Thyroid gland (tissue), 4 donors: ENCODE measurements at regions not wholly inside any gene's neighbourhood (a gene's known extent, or its start where the extent isn't known, plus 50 kb on each side); places are given as distances from the start of the nearest gene placed in this dataset.

Experiments used
- POLR2A ChIP-seq, 2 donors: fragments of 450-650 bp; IDR thresholded peaks; one replicate each; pipeline ENCODE4 v1.6.1; 2017; ENCODE audit warnings: antibody characterized with exemption in 2 of 2, mild to moderate bottlenecking in 2 of 2, moderate library complexity in 1 of 2
- TF ChIP-seq, protein P1 (sequence below), 6 experiments: fragments of 200-600 bp in 3 of 6; fragments of 450-650 bp in 3 of 6; sonication (generic) in 3 of 6; IDR thresholded peaks; one replicate each; pipeline ENCODE4 v1.5.1; 2016 to 2019; ENCODE audit warnings: antibody characterized with exemption in 6 of 6, mild to moderate bottlenecking in 2 of 6, inconsistent platforms in 1 of 6, moderate library complexity in 1 of 6

DNA sequence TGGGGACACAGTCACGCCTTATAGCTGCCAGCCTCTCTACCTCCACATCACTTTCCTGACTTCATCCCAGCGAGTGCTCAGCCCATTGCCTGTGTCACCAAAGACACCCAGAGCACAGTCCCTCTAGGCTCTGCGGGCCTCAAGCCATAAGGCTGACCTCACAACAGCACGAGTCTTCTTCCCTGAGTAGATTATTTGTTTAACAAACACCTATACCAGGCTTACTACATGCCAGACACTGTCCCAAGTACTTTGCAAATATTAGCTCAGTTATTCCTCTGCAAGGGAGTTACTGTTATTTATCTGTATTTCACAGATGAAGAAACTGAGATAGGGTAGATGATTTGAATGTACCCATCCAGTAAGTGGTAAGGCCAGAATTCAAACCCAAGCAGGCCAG is 504.3 kb downstream of the COG6 start:
- TF ChIP-seq, protein P1, sequence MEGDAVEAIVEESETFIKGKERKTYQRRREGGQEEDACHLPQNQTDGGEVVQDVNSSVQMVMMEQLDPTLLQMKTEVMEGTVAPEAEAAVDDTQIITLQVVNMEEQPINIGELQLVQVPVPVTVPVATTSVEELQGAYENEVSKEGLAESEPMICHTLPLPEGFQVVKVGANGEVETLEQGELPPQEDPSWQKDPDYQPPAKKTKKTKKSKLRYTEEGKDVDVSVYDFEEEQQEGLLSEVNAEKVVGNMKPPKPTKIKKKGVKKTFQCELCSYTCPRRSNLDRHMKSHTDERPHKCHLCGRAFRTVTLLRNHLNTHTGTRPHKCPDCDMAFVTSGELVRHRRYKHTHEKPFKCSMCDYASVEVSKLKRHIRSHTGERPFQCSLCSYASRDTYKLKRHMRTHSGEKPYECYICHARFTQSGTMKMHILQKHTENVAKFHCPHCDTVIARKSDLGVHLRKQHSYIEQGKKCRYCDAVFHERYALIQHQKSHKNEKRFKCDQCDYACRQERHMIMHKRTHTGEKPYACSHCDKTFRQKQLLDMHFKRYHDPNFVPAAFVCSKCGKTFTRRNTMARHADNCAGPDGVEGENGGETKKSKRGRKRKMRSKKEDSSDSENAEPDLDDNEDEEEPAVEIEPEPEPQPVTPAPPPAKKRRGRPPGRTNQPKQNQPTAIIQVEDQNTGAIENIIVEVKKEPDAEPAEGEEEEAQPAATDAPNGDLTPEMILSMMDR (IDR thresholded peaks at IDR 0.05) = no peak
- TF ChIP-seq POLR2A (IDR thresholded peaks at IDR 0.05) = no peak
